HEK293 (cell line): ENCODE measurements at regions not wholly inside any gene's neighbourhood (a gene's known extent, or its start where the extent isn't known, plus 50 kb on each side); places are given as distances from the start of the nearest gene placed in this dataset.

ENCODE experiments used
- CTCF ChIA-PET: fragments of 350-600 bp; formaldehyde crosslinking; extraction: SDS; loops from one replicate; lab custom pipeline; 2021; ENCODE audit warnings: antibody characterized with exemption; lab: Yijun Ruan, JAX
- POLR2A ChIA-PET: fragments of 300-600 bp; formaldehyde crosslinking; extraction: SDS; loops from one replicate; lab custom pipeline; 2020; ENCODE audit warnings: antibody characterized with exemption, inconsistent platforms; lab: Yijun Ruan, JAX
- H3K27ac ChIP-seq: fragments of 200-500 bp; sonication (Bioruptor generic); 2 replicates; pipeline ENCODE4 v1.5.1; 2014; ENCODE audit warnings: low read depth, low read length, control low read depth, inconsistent platforms; ENCODE audit errors: extremely low read depth
- H3K36me3 ChIP-seq, 2 experiments: fragments of 200-500 bp in 1 of 2; sonication (Bioruptor generic) in 1 of 2; 1 replicate in 1 of 2; 2 replicates in 1 of 2; pipeline ENCODE4 v1.5.1; 2014 to 2017; ENCODE audit warnings: inconsistent platforms in 2 of 2, low read length in 2 of 2; ENCODE audit not compliant: control insufficient read depth in 2 of 2, insufficient read depth in 1 of 2
- H3K4me1 ChIP-seq: fragments of 200-500 bp; sonication (Bioruptor generic); 2 replicates; pipeline ENCODE4 v1.5.1; 2014; ENCODE audit warnings: mild to moderate bottlenecking, low read length, inconsistent platforms; ENCODE audit not compliant: control insufficient read depth, insufficient read depth
- H3K4me3 ChIP-seq: 2 replicates; pipeline ENCODE4 v1.5.1; 2011; ENCODE audit warnings: low read depth, mild to moderate bottlenecking, control low read depth, low read length, moderate library complexity
- H3K9me3 ChIP-seq: fragments of 200-500 bp; sonication (Bioruptor generic); 2 replicates; pipeline ENCODE4 v1.5.1; 2014; ENCODE audit warnings: low read depth, low read length, inconsistent platforms; ENCODE audit not compliant: control insufficient read depth, insufficient read depth
- FEZF1 ChIP-seq: fragments of 450-650 bp; formaldehyde crosslinking; IDR thresholded peaks from 2 replicates; pipeline ENCODE4 v1.5.1; 2016; ENCODE audit warnings: missing biosample characterization, missing genetic modification characterization
- GLIS2 ChIP-seq: fragments of 450-650 bp; formaldehyde crosslinking; IDR thresholded peaks from 2 replicates; pipeline ENCODE4 v1.5.1; 2016; ENCODE audit warnings: missing biosample characterization, missing genetic modification characterization
- PRDM1 ChIP-seq: fragments of 450-650 bp; formaldehyde crosslinking; IDR thresholded peaks from 2 replicates; pipeline ENCODE4; 2016; ENCODE audit warnings: missing biosample characterization, missing genetic modification characterization
- SCRT1 ChIP-seq: fragments of 450-650 bp; formaldehyde crosslinking; IDR thresholded peaks from 2 replicates; pipeline ENCODE4 v1.5.1; 2016; ENCODE audit warnings: missing biosample characterization, missing genetic modification characterization, borderline replicate concordance
- TCF7L2 ChIP-seq: IDR thresholded peaks from 2 replicates; pipeline ENCODE4 v1.6.1; 2011; ENCODE audit warnings: low read depth, mild to moderate bottlenecking, inconsistent platforms, low read length, moderate library complexity, borderline replicate concordance
- TRIM28 ChIP-seq: IDR thresholded peaks from 2 replicates; pipeline ENCODE4 v1.6.1; 2011; ENCODE audit warnings: low read length, control low read depth, borderline replicate concordance
- YY1 ChIP-seq: fragments of 450-650 bp; formaldehyde crosslinking; IDR thresholded peaks from 2 replicates; pipeline ENCODE4 v1.5.1; 2018; ENCODE audit warnings: missing biosample characterization, missing genetic modification characterization
- ZBTB20 ChIP-seq: fragments of 450-650 bp; formaldehyde crosslinking; IDR thresholded peaks from 2 replicates; pipeline ENCODE4 v1.5.1; 2016; ENCODE audit warnings: missing biosample characterization, missing genetic modification characterization
- ZNF10 ChIP-seq: fragments of 450-650 bp; formaldehyde crosslinking; IDR thresholded peaks from 2 replicates; pipeline ENCODE4 v1.5.1; 2017; ENCODE audit warnings: missing biosample characterization, missing genetic modification characterization
- ZNF214 ChIP-seq: fragments of 450-650 bp; formaldehyde crosslinking; IDR thresholded peaks from 2 replicates; pipeline ENCODE4 v1.5.1; 2017; ENCODE audit warnings: missing biosample characterization, mild to moderate bottlenecking, missing genetic modification characterization, borderline replicate concordance
- ZNF394 ChIP-seq: fragments of 450-650 bp; formaldehyde crosslinking; IDR thresholded peaks from 2 replicates; pipeline ENCODE4 v1.5.1; 2016; ENCODE audit warnings: missing biosample characterization, missing genetic modification characterization, mild to moderate bottlenecking, moderate library complexity, borderline replicate concordance
- ZNF426 ChIP-seq: fragments of 450-650 bp; formaldehyde crosslinking; IDR thresholded peaks from 2 replicates; pipeline ENCODE4 v1.5.1; 2017; ENCODE audit warnings: missing biosample characterization, missing genetic modification characterization, mild to moderate bottlenecking, inconsistent platforms, moderate library complexity
- ZNF510 ChIP-seq: fragments of 450-650 bp; formaldehyde crosslinking; IDR thresholded peaks from 2 replicates; pipeline ENCODE4 v1.5.1; 2018; ENCODE audit warnings: mild to moderate bottlenecking, missing genetic modification characterization, missing biosample characterization; ENCODE audit not compliant: insufficient replicate concordance
- ZNF548 ChIP-seq: fragments of 450-650 bp; formaldehyde crosslinking; IDR thresholded peaks from 2 replicates; pipeline ENCODE4 v1.5.1; 2016; ENCODE audit warnings: missing biosample characterization, missing genetic modification characterization
- ZNF623 ChIP-seq: fragments of 450-650 bp; formaldehyde crosslinking; IDR thresholded peaks from 2 replicates; pipeline ENCODE4 v1.5.1; 2016; ENCODE audit warnings: missing biosample characterization, missing genetic modification characterization
- ZNF776 ChIP-seq: fragments of 450-650 bp; formaldehyde crosslinking; IDR thresholded peaks from 2 replicates; pipeline ENCODE4 v1.5.0; 2017; ENCODE audit warnings: missing biosample characterization, missing genetic modification characterization, borderline replicate concordance
- ZNF843 ChIP-seq: fragments of 450-650 bp; formaldehyde crosslinking; IDR thresholded peaks from 2 replicates; pipeline ENCODE4 v1.5.1; 2016; ENCODE audit warnings: missing biosample characterization, missing genetic modification characterization
- ZSCAN30 ChIP-seq: fragments of 450-650 bp; IDR thresholded peaks from 2 replicates; pipeline ENCODE4 v1.5.1; 2018; ENCODE audit warnings: missing biosample characterization, mild to moderate bottlenecking, missing genetic modification characterization, moderate library complexity
- TF ChIP-seq, protein P1 (sequence below): fragments of 450-650 bp; formaldehyde crosslinking; IDR thresholded peaks from 2 replicates; pipeline ENCODE4 v1.5.1; 2016; ENCODE audit warnings: missing biosample characterization, missing genetic modification characterization
- TF ChIP-seq, protein P2 (sequence below): fragments of 450-650 bp; formaldehyde crosslinking; IDR thresholded peaks from 2 replicates; pipeline ENCODE4 v1.5.1; 2016; ENCODE audit warnings: missing biosample characterization, missing genetic modification characterization, borderline replicate concordance

DNA sequence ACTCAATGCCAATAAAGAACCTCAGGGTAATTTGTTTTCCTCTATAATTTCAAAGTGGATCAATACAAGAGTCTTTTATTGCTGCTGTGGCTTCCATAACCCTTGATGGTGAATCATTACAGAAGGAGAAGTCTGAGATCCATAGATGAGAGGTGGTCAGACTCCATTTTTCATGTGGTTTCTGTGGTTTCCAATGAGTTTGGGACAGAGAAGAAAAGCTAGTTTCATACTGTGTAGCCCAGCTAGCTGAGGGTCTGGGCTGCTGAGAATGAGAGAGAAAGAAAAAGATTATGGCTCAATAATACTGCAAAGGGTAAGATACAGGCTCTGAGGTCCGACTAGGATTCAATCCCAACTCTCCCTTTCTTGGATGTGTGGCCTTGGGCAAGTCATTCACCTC, 180.6 kb upstream of the LRRN1 start:
- ChIA-PET CTCF (interaction anchor here (0.6 kb wide), 1 partner anchor 417 kb away, joined by 3 read pairs; no protein-coding TSS in a partner anchor), POLR2A (no interaction called here)
- TF ChIP-seq ZNF510 (tag by site-specific recombination) (no peak), ZNF394 (tag by site-specific recombination) (no peak), GLIS2 (no peak), ZNF776 (tag by site-specific recombination) (no peak), ZNF623 (tag by site-specific recombination) (no peak), YY1 (tag by site-specific recombination) (no peak), ZNF10 (tag by site-specific recombination) (no peak), ZNF548 (tag by site-specific recombination) (no peak), FEZF1 (tag by site-specific recombination) (no peak), ZNF426 (no peak), ZBTB20 (tag by site-specific recombination) (no peak), ZNF214 (tag by site-specific recombination) (no peak), PRDM1 (tag by site-specific recombination) (no peak), SCRT1 (tag by site-specific recombination) (no peak), ZSCAN30 (no peak)
- TF ChIP-seq, protein P1, sequence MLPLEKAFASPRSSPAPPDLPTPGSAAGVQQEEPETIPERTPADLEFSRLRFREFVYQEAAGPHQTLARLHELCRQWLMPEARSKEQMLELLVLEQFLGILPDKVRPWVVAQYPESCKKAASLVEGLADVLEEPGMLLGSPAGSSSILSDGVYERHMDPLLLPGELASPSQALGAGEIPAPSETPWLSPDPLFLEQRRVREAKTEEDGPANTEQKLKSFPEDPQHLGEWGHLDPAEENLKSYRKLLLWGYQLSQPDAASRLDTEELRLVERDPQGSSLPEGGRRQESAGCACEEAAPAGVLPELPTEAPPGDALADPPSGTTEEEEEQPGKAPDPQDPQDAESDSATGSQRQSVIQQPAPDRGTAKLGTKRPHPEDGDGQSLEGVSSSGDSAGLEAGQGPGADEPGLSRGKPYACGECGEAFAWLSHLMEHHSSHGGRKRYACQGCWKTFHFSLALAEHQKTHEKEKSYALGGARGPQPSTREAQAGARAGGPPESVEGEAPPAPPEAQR = no peak

DNA sequence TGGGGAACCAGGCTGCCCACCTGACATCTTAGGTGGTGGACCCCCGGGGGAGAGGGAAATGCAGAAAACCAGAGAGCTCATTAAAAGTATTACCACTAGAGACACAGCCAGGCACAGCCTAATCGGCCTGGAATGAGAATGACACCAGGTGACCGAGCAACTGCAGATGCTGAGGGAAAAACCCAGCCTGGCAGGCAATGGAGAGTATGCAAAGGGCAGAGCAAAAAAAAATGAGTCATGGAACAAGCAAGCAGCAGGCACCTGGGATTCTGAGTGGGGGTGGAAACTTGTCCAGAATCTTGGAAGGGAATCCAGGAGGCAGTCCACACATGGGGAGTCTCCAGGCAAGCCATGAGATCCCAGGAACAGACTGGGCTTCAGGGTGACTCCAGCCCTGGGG, 183.7 kb upstream of the LRRN1 start:
- H3K9me3 ChIP-seq = no peaks in the 10 kb centered on the region
- no peaks in the 10 kb centered on the region for H3K4me1 ChIP-seq
- ChIA-PET POLR2A (no interaction called here), CTCF (no interaction called here)
- no peak overlapping the region for H3K4me3 ChIP-seq
- H3K36me3 ChIP-seq = no peaks in the 10 kb centered on the region
- H3K27ac ChIP-seq = no peak overlapping the region
- no peak for TF ChIP-seq TRIM28
- TF ChIP-seq, protein P2, sequence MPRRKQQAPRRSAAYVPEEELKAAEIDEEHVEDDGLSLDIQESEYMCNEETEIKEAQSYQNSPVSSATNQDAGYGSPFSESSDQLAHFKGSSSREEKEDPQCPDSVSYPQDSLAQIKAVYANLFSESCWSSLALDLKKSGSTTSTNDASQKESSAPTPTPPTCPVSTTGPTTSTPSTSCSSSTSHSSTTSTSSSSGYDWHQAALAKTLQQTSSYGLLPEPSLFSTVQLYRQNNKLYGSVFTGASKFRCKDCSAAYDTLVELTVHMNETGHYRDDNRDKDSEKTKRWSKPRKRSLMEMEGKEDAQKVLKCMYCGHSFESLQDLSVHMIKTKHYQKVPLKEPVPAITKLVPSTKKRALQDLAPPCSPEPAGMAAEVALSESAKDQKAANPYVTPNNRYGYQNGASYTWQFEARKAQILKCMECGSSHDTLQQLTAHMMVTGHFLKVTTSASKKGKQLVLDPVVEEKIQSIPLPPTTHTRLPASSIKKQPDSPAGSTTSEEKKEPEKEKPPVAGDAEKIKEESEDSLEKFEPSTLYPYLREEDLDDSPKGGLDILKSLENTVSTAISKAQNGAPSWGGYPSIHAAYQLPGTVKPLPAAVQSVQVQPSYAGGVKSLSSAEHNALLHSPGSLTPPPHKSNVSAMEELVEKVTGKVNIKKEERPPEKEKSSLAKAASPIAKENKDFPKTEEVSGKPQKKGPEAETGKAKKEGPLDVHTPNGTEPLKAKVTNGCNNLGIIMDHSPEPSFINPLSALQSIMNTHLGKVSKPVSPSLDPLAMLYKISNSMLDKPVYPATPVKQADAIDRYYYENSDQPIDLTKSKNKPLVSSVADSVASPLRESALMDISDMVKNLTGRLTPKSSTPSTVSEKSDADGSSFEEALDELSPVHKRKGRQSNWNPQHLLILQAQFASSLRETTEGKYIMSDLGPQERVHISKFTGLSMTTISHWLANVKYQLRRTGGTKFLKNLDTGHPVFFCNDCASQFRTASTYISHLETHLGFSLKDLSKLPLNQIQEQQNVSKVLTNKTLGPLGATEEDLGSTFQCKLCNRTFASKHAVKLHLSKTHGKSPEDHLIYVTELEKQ (tag by site-specific recombination) = no peak
- no peak for TF ChIP-seq TCF7L2
- no peak for TF ChIP-seq ZNF843

More for the DNA sequence above, 180.6 kb upstream of the LRRN1 start:
- Histone ChIP-seq H3K36me3 (no peaks in the 10 kb centered on the region), H3K4me1 (no peaks in the 10 kb centered on the region), H3K4me3 (no peak overlapping the region), H3K27ac (no peak overlapping the region), H3K9me3 (no peaks in the 10 kb centered on the region)
